ENCODE measurements at regions not wholly inside any gene's neighbourhood (a gene's known extent, or its start where the extent isn't known, plus 50 kb on each side); places are given as distances from the start of the nearest gene placed in this dataset.

- Mint-ChIP-seq H3K27ac (no peak overlapping the region), H3K4me3 (no peak overlapping the region), H3K4me1 (peaks cover 5% of the 10 kb centered on the region), H3K27me3 (ENCODE audit: low read depth, poor library complexity) (no peaks in the 10 kb centered on the region), H3K9me3 (no peaks in the 10 kb centered on the region), H3K36me3 (ENCODE audit: low read depth) (no peaks in the 10 kb centered on the region)
- TF ChIP-seq, protein P1, sequence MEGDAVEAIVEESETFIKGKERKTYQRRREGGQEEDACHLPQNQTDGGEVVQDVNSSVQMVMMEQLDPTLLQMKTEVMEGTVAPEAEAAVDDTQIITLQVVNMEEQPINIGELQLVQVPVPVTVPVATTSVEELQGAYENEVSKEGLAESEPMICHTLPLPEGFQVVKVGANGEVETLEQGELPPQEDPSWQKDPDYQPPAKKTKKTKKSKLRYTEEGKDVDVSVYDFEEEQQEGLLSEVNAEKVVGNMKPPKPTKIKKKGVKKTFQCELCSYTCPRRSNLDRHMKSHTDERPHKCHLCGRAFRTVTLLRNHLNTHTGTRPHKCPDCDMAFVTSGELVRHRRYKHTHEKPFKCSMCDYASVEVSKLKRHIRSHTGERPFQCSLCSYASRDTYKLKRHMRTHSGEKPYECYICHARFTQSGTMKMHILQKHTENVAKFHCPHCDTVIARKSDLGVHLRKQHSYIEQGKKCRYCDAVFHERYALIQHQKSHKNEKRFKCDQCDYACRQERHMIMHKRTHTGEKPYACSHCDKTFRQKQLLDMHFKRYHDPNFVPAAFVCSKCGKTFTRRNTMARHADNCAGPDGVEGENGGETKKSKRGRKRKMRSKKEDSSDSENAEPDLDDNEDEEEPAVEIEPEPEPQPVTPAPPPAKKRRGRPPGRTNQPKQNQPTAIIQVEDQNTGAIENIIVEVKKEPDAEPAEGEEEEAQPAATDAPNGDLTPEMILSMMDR (IDR thresholded peaks at IDR 0.05): no peak
- DNase-seq: no peak
These were observed 858.8 kb downstream of the METTL15 start for GRCh38 chr11:28966951-28967350.

- no peak for DNase-seq
- H3K4me1 Mint-ChIP-seq: peaks cover 5% of the 10 kb centered on the region
- no peaks in the 10 kb centered on the region for H3K36me3 Mint-ChIP-seq (ENCODE audit: low read depth)
- H3K4me3 Mint-ChIP-seq: no peak overlapping the region
- TF ChIP-seq, protein P1 (IDR thresholded peaks at IDR 0.05): no peak
- no peaks in the 10 kb centered on the region for H3K9me3 Mint-ChIP-seq
- H3K27ac Mint-ChIP-seq: no peak overlapping the region
- no peaks in the 10 kb centered on the region for H3K27me3 Mint-ChIP-seq (ENCODE audit: low read depth, poor library complexity)
These were observed 857.6 kb downstream of the METTL15 start for GRCh38 chr11:28965819-28966218.

DNA sequence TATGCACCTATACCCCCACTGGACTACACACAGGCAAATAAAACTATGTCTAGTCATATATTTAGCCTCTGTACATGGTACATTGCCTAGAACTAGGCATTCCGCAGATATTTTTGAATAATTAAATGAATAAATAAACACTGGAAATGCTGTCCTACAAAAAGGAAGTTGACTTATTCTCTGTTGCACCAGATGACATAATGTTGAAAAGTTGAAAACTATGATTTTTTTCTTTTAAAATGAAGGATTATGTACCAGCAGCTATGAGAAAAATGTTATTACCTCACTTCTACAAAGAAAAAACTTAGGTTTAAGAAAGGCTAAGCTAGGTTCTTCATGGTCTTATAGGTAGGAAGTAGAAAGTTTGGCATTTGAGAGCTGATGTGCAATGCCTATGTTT, 856.6 kb downstream of the METTL15 start:
- TF ChIP-seq, protein P1 (IDR thresholded peaks at IDR 0.05): no peak
- Mint-ChIP-seq H3K36me3 (ENCODE audit: low read depth) (no peaks in the 10 kb centered on the region), H3K4me1 (peaks cover 5% of the 10 kb centered on the region), H3K4me3 (no peak overlapping the region), H3K9me3 (no peaks in the 10 kb centered on the region), H3K27ac (no peak overlapping the region), H3K27me3 (ENCODE audit: low read depth, poor library complexity) (no peaks in the 10 kb centered on the region)
- DNase-seq: no peak

- Mint-ChIP-seq H3K27ac (no peak overlapping the region), H3K4me3 (no peak overlapping the region), H3K4me1 (peaks cover 5% of the 10 kb centered on the region), H3K36me3 (ENCODE audit: low read depth) (no peaks in the 10 kb centered on the region), H3K27me3 (ENCODE audit: low read depth, poor library complexity) (no peaks in the 10 kb centered on the region), H3K9me3 (no peaks in the 10 kb centered on the region)
- TF ChIP-seq, protein P1 (IDR thresholded peaks at IDR 0.05): no peak
- no peak for DNase-seq
These were observed 855.0 kb downstream of the METTL15 start for GRCh38 chr11:28963187-28963586.

DNA sequence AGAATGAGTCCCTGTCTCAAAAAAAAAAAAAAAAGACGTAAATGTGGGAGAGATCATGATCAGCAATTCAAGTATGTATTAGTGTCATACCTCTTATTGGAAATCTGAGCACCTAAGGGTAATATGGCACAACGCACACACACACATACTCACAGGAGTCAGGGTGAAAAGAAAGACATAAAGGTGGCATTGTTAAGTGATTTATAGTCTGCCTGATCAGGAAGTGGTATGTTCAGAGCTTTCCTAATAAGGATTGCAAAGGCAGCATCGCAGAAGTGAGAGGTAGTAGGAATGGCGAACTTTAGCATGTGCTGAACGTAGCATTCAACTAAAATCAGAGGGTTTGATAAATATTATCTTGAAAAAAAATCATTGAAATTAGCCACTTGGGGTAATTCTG, 854.3 kb downstream of the METTL15 start:
- no peak for DNase-seq
- peaks cover 5% of the 10 kb centered on the region for H3K4me1 Mint-ChIP-seq
- no peak overlapping the region for H3K4me3 Mint-ChIP-seq
- TF ChIP-seq, protein P1 (IDR thresholded peaks at IDR 0.05): no peak
- H3K36me3 Mint-ChIP-seq (ENCODE audit: low read depth): no peaks in the 10 kb centered on the region
- no peak overlapping the region for H3K27ac Mint-ChIP-seq
- H3K9me3 Mint-ChIP-seq: no peaks in the 10 kb centered on the region
- H3K27me3 Mint-ChIP-seq (ENCODE audit: low read depth, poor library complexity): no peaks in the 10 kb centered on the region

DNA sequence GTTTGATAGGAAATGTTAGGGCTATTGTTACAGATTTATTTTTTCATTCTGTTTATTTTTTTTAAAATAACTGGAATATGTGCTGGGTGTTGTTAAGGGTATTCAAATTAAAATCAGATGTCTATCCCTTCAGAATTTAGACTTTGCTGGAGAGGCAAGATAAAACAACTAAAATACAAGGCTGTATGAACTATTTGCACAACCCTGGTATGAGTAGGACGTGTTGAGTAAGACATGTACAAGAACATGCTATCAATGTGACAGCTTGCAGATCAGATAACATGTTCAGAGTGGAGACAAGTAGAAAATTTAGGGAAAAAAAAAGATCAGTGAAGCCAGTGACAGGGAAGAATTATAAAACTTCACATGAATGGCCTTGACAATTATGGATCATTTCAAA, 853.5 kb downstream of the METTL15 start:
- Mint-ChIP-seq H3K4me1 (peaks cover 5% of the 10 kb centered on the region), H3K27ac (no peak overlapping the region), H3K36me3 (ENCODE audit: low read depth) (no peaks in the 10 kb centered on the region), H3K4me3 (no peak overlapping the region), H3K9me3 (no peaks in the 10 kb centered on the region), H3K27me3 (ENCODE audit: low read depth, poor library complexity) (no peaks in the 10 kb centered on the region)
- TF ChIP-seq, protein P1 (IDR thresholded peaks at IDR 0.05): no peak
- no peak for DNase-seq

All from nephron progenitor cell (in vitro differentiated cells).